H1 (cell line): ENCODE measurements at regions not wholly inside any gene's neighbourhood (a gene's known extent, or its start where the extent isn't known, plus 50 kb on each side); places are given as distances from the start of the nearest gene placed in this dataset.

ENCODE experiments used
- CEBPB ChIP-seq: IDR thresholded peaks from 2 replicates; pipeline ENCODE4 v1.6.1; 2012; ENCODE audit warnings: low read depth, low read length
- EP300 ChIP-seq, 2 experiments: IDR thresholded peaks; 1 replicate in 1 of 2; 2 replicates in 1 of 2; pipeline ENCODE4 v1.6.1; 2011 to 2012; ENCODE audit warnings: low read depth in 2 of 2, low read length in 2 of 2, mild to moderate bottlenecking in 2 of 2, borderline replicate concordance in 1 of 2, inconsistent platforms in 1 of 2, moderate library complexity in 1 of 2
- KDM5A ChIP-seq: fragments of 200-600 bp; IDR thresholded peaks from 2 replicates; pipeline ENCODE4 v1.7.1; 2012; ENCODE audit warnings: mild to moderate bottlenecking, low read length, inconsistent platforms, mixed read lengths
- POLR2A ChIP-seq, 2 experiments: IDR thresholded peaks; 1 replicate in 1 of 2; 2 replicates in 1 of 2; pipeline ENCODE4 v1.6.1; 2011; ENCODE audit warnings: low read depth in 2 of 2, low read length in 2 of 2, mild to moderate bottlenecking in 2 of 2; ENCODE audit errors: control extremely low read depth in 1 of 2
- SP1 ChIP-seq: IDR thresholded peaks from 2 replicates; pipeline ENCODE4 v1.6.1; 2011; ENCODE audit warnings: low read depth, low read length
- TF ChIP-seq, protein P1 (sequence below), 3 experiments: IDR thresholded peaks; 1 replicate in 2 of 3; 2 replicates in 1 of 3; pipeline versions ENCODE4 v1.5.1 to v1.6.1; 2011; ENCODE audit warnings: low read length in 3 of 3, mild to moderate bottlenecking in 3 of 3, inconsistent platforms in 2 of 3, low read depth in 1 of 3, moderate library complexity in 1 of 3; ENCODE audit not compliant: insufficient read depth in 1 of 3; ENCODE audit errors: control extremely low read depth in 1 of 3
- TF ChIP-seq, protein P2 (sequence below): IDR thresholded peaks from 2 replicates; pipeline ENCODE4 v1.6.1; 2012; ENCODE audit warnings: low read length, inconsistent platforms

DNA sequence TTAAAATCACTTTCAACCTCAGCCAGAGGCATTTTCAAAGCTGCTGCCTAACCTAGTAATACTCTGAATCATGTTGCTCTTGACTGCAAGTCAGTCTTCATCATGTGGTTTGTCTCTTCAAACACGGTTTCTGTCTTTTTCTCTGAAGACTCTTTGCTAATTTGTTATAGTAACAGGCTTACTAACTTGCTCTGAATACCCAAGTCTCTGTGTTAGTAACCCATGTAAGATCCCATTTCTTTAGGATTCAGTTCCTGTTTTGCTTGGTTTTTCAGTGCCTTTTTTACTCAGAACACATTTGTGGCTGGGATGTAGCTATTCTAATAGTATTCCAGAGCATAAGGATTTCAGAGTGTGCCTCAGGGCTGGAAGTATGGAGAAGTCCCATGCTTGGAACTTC, 1450.6 kb upstream of the IGFBP7 start:
- TF ChIP-seq, protein P1, sequence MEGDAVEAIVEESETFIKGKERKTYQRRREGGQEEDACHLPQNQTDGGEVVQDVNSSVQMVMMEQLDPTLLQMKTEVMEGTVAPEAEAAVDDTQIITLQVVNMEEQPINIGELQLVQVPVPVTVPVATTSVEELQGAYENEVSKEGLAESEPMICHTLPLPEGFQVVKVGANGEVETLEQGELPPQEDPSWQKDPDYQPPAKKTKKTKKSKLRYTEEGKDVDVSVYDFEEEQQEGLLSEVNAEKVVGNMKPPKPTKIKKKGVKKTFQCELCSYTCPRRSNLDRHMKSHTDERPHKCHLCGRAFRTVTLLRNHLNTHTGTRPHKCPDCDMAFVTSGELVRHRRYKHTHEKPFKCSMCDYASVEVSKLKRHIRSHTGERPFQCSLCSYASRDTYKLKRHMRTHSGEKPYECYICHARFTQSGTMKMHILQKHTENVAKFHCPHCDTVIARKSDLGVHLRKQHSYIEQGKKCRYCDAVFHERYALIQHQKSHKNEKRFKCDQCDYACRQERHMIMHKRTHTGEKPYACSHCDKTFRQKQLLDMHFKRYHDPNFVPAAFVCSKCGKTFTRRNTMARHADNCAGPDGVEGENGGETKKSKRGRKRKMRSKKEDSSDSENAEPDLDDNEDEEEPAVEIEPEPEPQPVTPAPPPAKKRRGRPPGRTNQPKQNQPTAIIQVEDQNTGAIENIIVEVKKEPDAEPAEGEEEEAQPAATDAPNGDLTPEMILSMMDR (IDR thresholded peaks at IDR 0.05; ENCODE audit: control extremely low read depth in 1 of 3, insufficient read depth in 1 of 3, low read depth in 1 of 3, low read length in 3 of 3): no peak
- TF ChIP-seq KDM5A (no peak), CEBPB (no peak), POLR2A (IDR thresholded peaks at IDR 0.05; ENCODE audit: control extremely low read depth in 1 of 2, low read depth in 2 of 2, low read length in 2 of 2) (no peak), EP300 (IDR thresholded peaks at IDR 0.05; ENCODE audit: borderline replicate concordance in 1 of 2, low read depth in 2 of 2, low read length in 2 of 2) (no peak), SP1 (no peak)
- TF ChIP-seq, protein P2, sequence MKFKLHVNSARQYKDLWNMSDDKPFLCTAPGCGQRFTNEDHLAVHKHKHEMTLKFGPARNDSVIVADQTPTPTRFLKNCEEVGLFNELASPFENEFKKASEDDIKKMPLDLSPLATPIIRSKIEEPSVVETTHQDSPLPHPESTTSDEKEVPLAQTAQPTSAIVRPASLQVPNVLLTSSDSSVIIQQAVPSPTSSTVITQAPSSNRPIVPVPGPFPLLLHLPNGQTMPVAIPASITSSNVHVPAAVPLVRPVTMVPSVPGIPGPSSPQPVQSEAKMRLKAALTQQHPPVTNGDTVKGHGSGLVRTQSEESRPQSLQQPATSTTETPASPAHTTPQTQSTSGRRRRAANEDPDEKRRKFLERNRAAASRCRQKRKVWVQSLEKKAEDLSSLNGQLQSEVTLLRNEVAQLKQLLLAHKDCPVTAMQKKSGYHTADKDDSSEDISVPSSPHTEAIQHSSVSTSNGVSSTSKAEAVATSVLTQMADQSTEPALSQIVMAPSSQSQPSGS: no peak
